H1 (cell line): ENCODE measurements at regions not wholly inside any gene's neighbourhood (a gene's known extent, or its start where the extent isn't known, plus 50 kb on each side); places are given as distances from the start of the nearest gene placed in this dataset.

Source experiments
- CTCF ChIA-PET: fragments of 300-600 bp; sonication (Branson Sonifier 250); formaldehyde crosslinking; loops from one replicate; lab custom pipeline; 2021; ENCODE audit not compliant: partially characterized antibody; lab: Charles Lee
- POLR2A ChIA-PET: fragments of 300-600 bp; sonication (Branson Sonifier 250); formaldehyde crosslinking; loops from one replicate; lab custom pipeline; 2021; ENCODE audit warnings: inconsistent platforms; ENCODE audit not compliant: partially characterized antibody; lab: Charles Lee
- DNase-seq, 2 experiments: peaks; one replicate each; pipeline versions ENCODE4 v3.0.0 to v3.0.0-alpha.2; 2010 to 2022; ENCODE audit warnings: low spot score in 2 of 2, low read depth in 1 of 2, mixed read lengths in 1 of 2
- FAIRE-seq: peaks from 2 replicates; lab custom pipeline; 2011; peaks lifted over from hg19 to GRCh38; lab: Jason Lieb, UNC
- H2AFZ ChIP-seq: 2 replicates; pipeline ENCODE4 v1.8.1; 2012; ENCODE audit warnings: low read length, inconsistent platforms
- H2AK5ac ChIP-seq: 2 replicates; pipeline ENCODE4 v1.6.1; 2013; ENCODE audit warnings: low read depth, low read length
- H2BK120ac ChIP-seq: replicated peaks from 2 replicates; pipeline ENCODE3; 2013; ENCODE audit warnings: low read depth, low read length, inconsistent platforms
- H2BK12ac ChIP-seq: 2 replicates; pipeline ENCODE4 v1.6.1; 2013; ENCODE audit warnings: low read depth, low read length
- H2BK15ac ChIP-seq: 2 replicates; pipeline ENCODE4 v1.6.1; 2013; ENCODE audit warnings: low read length
- H2BK20ac ChIP-seq: 2 replicates; pipeline ENCODE4 v1.6.1; 2013; ENCODE audit warnings: low read length
- H2BK5ac ChIP-seq: 2 replicates; pipeline ENCODE4 v1.6.1; 2013; ENCODE audit warnings: low read depth, low read length
- H3K14ac ChIP-seq: 2 replicates; pipeline ENCODE4 v1.6.1; 2013; ENCODE audit warnings: inconsistent platforms; ENCODE audit not compliant: insufficient read length
- H3K18ac ChIP-seq: 2 replicates; pipeline ENCODE4 v1.6.1; 2013; ENCODE audit warnings: low read length; ENCODE audit errors: extremely low read depth
- H3K23ac ChIP-seq: 2 replicates; pipeline ENCODE4 v1.6.1; 2013; ENCODE audit warnings: inconsistent platforms; ENCODE audit not compliant: insufficient read length
- H3K23me2 ChIP-seq: 2 replicates; pipeline ENCODE4 v1.6.1; 2013; ENCODE audit warnings: low read depth, low read length
- H3K27ac ChIP-seq: 2 replicates; pipeline ENCODE4 v1.6.1; 2011; ENCODE audit warnings: low read depth, low read length, inconsistent platforms
- H3K27me3 ChIP-seq, 4 experiments: replicated peaks in 1 of 4; 1 replicate in 1 of 4; 2 replicates in 3 of 4; pipeline versions ENCODE4 v1.6.1 to v1.8.1; 2011 to 2013; ENCODE audit warnings: low read length in 3 of 4, mild to moderate bottlenecking in 3 of 4, inconsistent platforms in 2 of 4, mixed read lengths in 2 of 4, moderate library complexity in 1 of 4; ENCODE audit not compliant: control insufficient read depth in 3 of 4, insufficient read depth in 3 of 4; ENCODE audit errors: extremely low read depth in 1 of 4
- H3K36me3 ChIP-seq, 4 experiments: 2 replicates each; pipeline versions ENCODE4 v1.6.1 to v1.8.1; 2011 to 2013; ENCODE audit warnings: mild to moderate bottlenecking in 4 of 4, low read length in 3 of 4, moderate library complexity in 2 of 4, control low read depth in 1 of 4, inconsistent platforms in 1 of 4; ENCODE audit not compliant: insufficient read depth in 4 of 4, control insufficient read depth in 2 of 4
- H3K4ac ChIP-seq: replicated peaks from 2 replicates; pipeline ENCODE3; 2013; ENCODE audit warnings: low read length, low read depth, mixed read lengths, inconsistent platforms; ENCODE audit not compliant: insufficient read length
- H3K4me1 ChIP-seq, 4 experiments: replicated peaks in 1 of 4; 1 replicate in 1 of 4; 2 replicates in 3 of 4; pipeline versions ENCODE4 v1.6.1 to v1.8.1; 2011 to 2013; ENCODE audit warnings: low read length in 3 of 4, inconsistent platforms in 2 of 4, mixed read lengths in 1 of 4; ENCODE audit not compliant: insufficient read depth in 4 of 4, control insufficient read depth in 3 of 4
- H3K4me2 ChIP-seq, 2 experiments: 2 replicates each; pipeline versions ENCODE4 v1.6.1 to v1.8.1; 2011 to 2013; ENCODE audit warnings: low read depth in 2 of 2, low read length in 2 of 2, control low read depth in 1 of 2, inconsistent platforms in 1 of 2, mild to moderate bottlenecking in 1 of 2; ENCODE audit not compliant: insufficient read depth in 1 of 2
- H3K4me3 ChIP-seq, 4 experiments: fragments of 200-600, 300-600 bp in 1 of 4; sonication (generic), shearing (Covaris generic), sonication (Bioruptor Twin) in 1 of 4; 2 replicates each; pipeline versions ENCODE4 v1.5.1 to v1.8.1; 2011 to 2016; ENCODE audit warnings: low read length in 4 of 4, low read depth in 3 of 4, control low read depth in 2 of 4, inconsistent platforms in 2 of 4, mild to moderate bottlenecking in 2 of 4, mixed read lengths in 1 of 4, moderate library complexity in 1 of 4; ENCODE audit not compliant: insufficient read depth in 2 of 4; ENCODE audit errors: extremely low read depth in 1 of 4
- H3K56ac ChIP-seq: replicated peaks from 2 replicates; pipeline ENCODE3; 2013; ENCODE audit warnings: low read depth, mild to moderate bottlenecking, mixed read lengths, low read length, inconsistent platforms; ENCODE audit not compliant: insufficient read length
- H3K79me1 ChIP-seq: 2 replicates; pipeline ENCODE4 v1.6.1; 2013; ENCODE audit warnings: low read depth, low read length, control low read depth
- H3K79me2 ChIP-seq, 2 experiments: 2 replicates each; pipeline versions ENCODE4 v1.6.1 to v1.8.1; 2012 to 2013; ENCODE audit warnings: low read length in 2 of 2, mild to moderate bottlenecking in 2 of 2, inconsistent platforms in 1 of 2; ENCODE audit not compliant: insufficient read depth in 2 of 2, control insufficient read depth in 1 of 2
- H3K9ac ChIP-seq, 4 experiments: replicated peaks in 1 of 4; 1 replicate in 1 of 4; 2 replicates in 3 of 4; pipeline versions ENCODE4 v1.6.1 to v1.8.1; 2011 to 2013; ENCODE audit warnings: low read depth in 3 of 4, low read length in 3 of 4, control low read depth in 2 of 4, mild to moderate bottlenecking in 2 of 4, moderate library complexity in 2 of 4, inconsistent platforms in 1 of 4; ENCODE audit errors: extremely low read depth in 1 of 4
- H3K9me3 ChIP-seq, 2 experiments: 2 replicates each; pipeline versions ENCODE4 v1.6.1 to v1.8.1; 2012 to 2013; ENCODE audit warnings: mild to moderate bottlenecking in 2 of 2, moderate library complexity in 2 of 2, control low read depth in 1 of 2, inconsistent platforms in 1 of 2, low read depth in 1 of 2, low read length in 1 of 2, mixed read lengths in 1 of 2; ENCODE audit not compliant: insufficient read depth in 2 of 2
- H4K20me1 ChIP-seq, 2 experiments: replicated peaks in 1 of 2; 2 replicates each; pipeline versions ENCODE3 to v1.8.1; 2011 to 2013; ENCODE audit warnings: inconsistent platforms in 2 of 2, low read length in 2 of 2, mild to moderate bottlenecking in 1 of 2; ENCODE audit not compliant: insufficient read depth in 2 of 2, control insufficient read depth in 1 of 2
- H4K5ac ChIP-seq: 2 replicates; pipeline ENCODE4 v1.6.1; 2013; ENCODE audit warnings: low read length, low read depth, mixed read lengths, inconsistent platforms; ENCODE audit not compliant: insufficient read length
- H4K8ac ChIP-seq: 2 replicates; pipeline ENCODE4 v1.8.0; 2013; ENCODE audit warnings: mild to moderate bottlenecking, moderate library complexity, low read length, inconsistent platforms; ENCODE audit not compliant: insufficient read depth; ENCODE audit errors: extremely low read depth
- H4K91ac ChIP-seq: replicated peaks from 2 replicates; pipeline ENCODE3; 2013; ENCODE audit warnings: low read length, mixed read lengths, inconsistent platforms; ENCODE audit not compliant: insufficient read length
- BRCA1 ChIP-seq: IDR thresholded peaks from 2 replicates; pipeline ENCODE4 v1.6.1; 2012; ENCODE audit warnings: low read depth, low read length, improper control_type of control experiment
- E2F6 ChIP-seq: IDR thresholded peaks from 2 replicates; pipeline ENCODE4 v1.6.1; 2012; ENCODE audit warnings: inconsistent platforms
- JUN ChIP-seq: IDR thresholded peaks from 2 replicates; pipeline ENCODE4 v1.6.1; 2011; ENCODE audit warnings: low read depth, mild to moderate bottlenecking, improper control_type of control experiment, low read length
- KDM1A ChIP-seq: fragments of 200-600, 300-600 bp; sonication (generic); IDR thresholded peaks from 2 replicates; pipeline ENCODE4 v1.7.1; 2016; ENCODE audit warnings: mild to moderate bottlenecking, low read length, borderline replicate concordance
- RAD21 ChIP-seq, 2 experiments: IDR thresholded peaks in 1 of 2; conservative IDR thresholded peaks in 1 of 2; 2 replicates each; pipeline ENCODE4 v1.6.1; 2011; ENCODE audit warnings: low read depth in 2 of 2, low read length in 2 of 2, improper control_type of control experiment in 1 of 2, inconsistent platforms in 1 of 2, mild to moderate bottlenecking in 1 of 2, moderate library complexity in 1 of 2
- RBBP5 ChIP-seq: IDR thresholded peaks from 2 replicates; pipeline ENCODE4 v1.7.1; 2012; ENCODE audit warnings: low read depth, mild to moderate bottlenecking, inconsistent platforms, low read length, moderate library complexity, borderline replicate concordance
- RNF2 ChIP-seq: fragments of 200-900, 300-1000 bp; sonication (generic); IDR thresholded peaks from 2 replicates; pipeline ENCODE4 v1.7.1; 2016; ENCODE audit warnings: borderline replicate concordance, low read depth, mild to moderate bottlenecking, antibody characterized with exemption, low read length; ENCODE audit not compliant: poor library complexity, severe bottlenecking; ENCODE audit errors: missing control alignments
- SP1 ChIP-seq: IDR thresholded peaks from 2 replicates; pipeline ENCODE4 v1.6.1; 2011; ENCODE audit warnings: low read depth, low read length
- SRF ChIP-seq: IDR thresholded peaks from 2 replicates; pipeline ENCODE4 v1.6.1; 2011; ENCODE audit warnings: mild to moderate bottlenecking, low read depth, low read length, moderate library complexity
- TAF1 ChIP-seq: IDR thresholded peaks from 2 replicates; pipeline ENCODE4 v1.6.1; 2011; ENCODE audit warnings: mild to moderate bottlenecking, low read depth, low read length
- TAF7 ChIP-seq: optimal IDR thresholded peaks from 2 replicates; pipeline ENCODE3; 2011; ENCODE audit warnings: low read depth, mild to moderate bottlenecking, inconsistent platforms, low read length, moderate library complexity, borderline replicate concordance
- WGBS, 2 experiments: shearing (Covaris generic) in 1 of 2; methylation state at CpG; one replicate each; pipeline versions ENCODE4 v1.1.6 to v1.1.7; 2013 to 2015; ENCODE audit warnings: low lambda C conversion rate in 2 of 2, mixed read lengths in 2 of 2, inconsistent platforms in 1 of 2, low coverage in 1 of 2, missing lambda C conversion rate in 1 of 2; ENCODE audit not compliant: insufficient replicate concordance in 2 of 2, insufficient coverage in 1 of 2, insufficient read length in 1 of 2; ENCODE audit errors: extremely low coverage in 1 of 2, missing lambda C conversion rate in 1 of 2; 5-methylcytosine and 5-hydroxymethylcytosine counted together

DNA sequence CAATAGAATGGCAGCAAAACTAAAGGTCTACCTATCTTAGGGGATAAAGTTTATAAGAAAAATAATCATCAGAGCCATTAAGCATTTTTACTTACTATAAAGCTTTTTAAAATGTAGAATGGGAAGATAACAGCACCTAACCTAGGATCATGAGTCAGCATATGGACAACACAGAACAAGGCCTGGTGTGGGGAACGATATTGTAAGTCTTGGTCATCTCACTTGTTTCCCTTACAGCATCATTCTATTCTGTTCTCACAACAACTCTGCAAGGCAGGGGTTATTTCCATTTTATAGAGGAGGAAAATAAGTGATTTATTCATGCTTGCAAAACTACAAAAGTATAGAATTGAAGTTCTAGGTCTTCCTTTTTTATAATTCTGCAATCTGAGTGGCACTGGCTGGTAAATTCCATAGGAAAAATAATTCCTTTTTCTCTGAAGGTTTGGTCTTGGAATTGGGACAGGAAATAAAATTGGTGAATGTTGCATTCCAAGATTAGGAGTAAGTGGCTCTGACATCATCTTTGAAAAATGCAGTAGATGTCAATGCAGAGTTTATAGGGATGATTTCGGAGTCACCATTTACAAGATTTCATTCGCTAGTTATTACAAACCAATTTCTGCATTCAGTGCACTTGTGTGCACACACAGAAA lies 423.0 kb downstream of the DYNC2H1 start:
- H3K4ac ChIP-seq: no peak overlapping the region
- no peaks in the 10 kb centered on the region for H3K36me3 ChIP-seq
- DNase-seq (no peak), FAIRE-seq (no peak)
- H3K23ac ChIP-seq: no peak overlapping the region
- no peak overlapping the region for H2AK5ac ChIP-seq
- H2BK12ac ChIP-seq: no peak overlapping the region
- no peak overlapping the region for H3K14ac ChIP-seq
- CTCF ChIA-PET: no interaction called here
- WGBS, 2 experiments: 86% methylated on average over 3 of the region's 3 CpGs; no CpG with 5 or more reads in 1 of the 2 experiments
- no peak overlapping the region for H4K8ac ChIP-seq
- no peak overlapping the region for H3K4me3 ChIP-seq
- no peaks in the 10 kb centered on the region for H3K9me3 ChIP-seq
- H2BK120ac ChIP-seq: no peak overlapping the region
- no peak overlapping the region for H3K18ac ChIP-seq
- H3K9ac ChIP-seq: no peak overlapping the region
- no peak overlapping the region for H3K27ac ChIP-seq
- H4K20me1 ChIP-seq: no peaks in the 10 kb centered on the region
- H2AFZ ChIP-seq: no peak overlapping the region
- H2BK5ac ChIP-seq: no peak overlapping the region
- H2BK20ac ChIP-seq: no peak overlapping the region
- no peak overlapping the region for H3K56ac ChIP-seq
- no peak overlapping the region for H3K4me2 ChIP-seq
- no peak overlapping the region for H2BK15ac ChIP-seq
- no peaks in the 10 kb centered on the region for H3K79me1 ChIP-seq
- H4K91ac ChIP-seq: no peak overlapping the region
- no peak overlapping the region for H4K5ac ChIP-seq
- no peaks in the 10 kb centered on the region for H3K79me2 ChIP-seq
- no peaks in the 10 kb centered on the region for H3K23me2 ChIP-seq
- peaks cover 0 to 4% (median 1%) of the 10 kb centered on the region in 4 experiments; a peak in 1 of 7 replicates for H3K4me1 ChIP-seq
- no peaks in the 10 kb centered on the region for H3K27me3 ChIP-seq
- POLR2A ChIA-PET: no interaction called here
- TF ChIP-seq TAF7 (no peak), KDM1A (no peak), RNF2 (no peak), RAD21 (IDR thresholded peaks at IDR 0.05 in 1 of 2, conservative IDR thresholded peaks at IDR 0.05 in 1 of 2; ENCODE audit: low read depth in 2 of 2, low read length in 2 of 2) (no peak), TAF1 (no peak), E2F6 (no peak), SRF (no peak), BRCA1 (no peak), JUN (no peak), SP1 (no peak), RBBP5 (no peak)
